GM21619 (cell line): ENCODE measurements at regions not wholly inside any gene's neighbourhood (a gene's known extent, or its start where the extent isn't known, plus 50 kb on each side); places are given as distances from the start of the nearest gene placed in this dataset.

Experiments used
- ATAC-seq: cut with Tn5 transposase; IDR thresholded peaks from one replicate; pipeline ENCODE4 v1.9.1; 2021; ENCODE audit not compliant: unreplicated experiment

- ATAC-seq = no peak
These were observed 351.1 kb downstream of the BUD13 start for GRCh38 chr11:116421529-116422185.

GRCh38 chr11:116420770-116421528, 351.8 kb downstream of the BUD13 start:
- ATAC-seq = no peak

- no peak for ATAC-seq
These were observed 352.8 kb downstream of the BUD13 start for GRCh38 chr11:116420030-116420429.

GRCh38 chr11:116418388-116419041, 354.3 kb downstream of the BUD13 start:
- ATAC-seq = no peak

- no peak for ATAC-seq
These were observed 355.9 kb downstream of the BUD13 start for GRCh38 chr11:116416852-116417251.

GRCh38 chr11:116415095-116415494, 357.7 kb downstream of the BUD13 start:
- no peak for ATAC-seq

- ATAC-seq = no peak
These were observed 358.4 kb downstream of the BUD13 start for GRCh38 chr11:116414357-116414880.

GRCh38 chr11:116413301-116414242, 359.2 kb downstream of the BUD13 start:
- ATAC-seq = no peak

GRCh38 chr11:116412118-116412889, 360.5 kb downstream of the BUD13 start:
- ATAC-seq = no peak

- ATAC-seq = no peak
These were observed 363.5 kb downstream of the BUD13 start for GRCh38 chr11:116409238-116409637.

GRCh38 chr11:116406042-116406441, 366.7 kb downstream of the BUD13 start:
- no peak for ATAC-seq

- no peak for ATAC-seq
These were observed 368.4 kb downstream of the BUD13 start for GRCh38 chr11:116404462-116404798.

GRCh38 chr11:116403794-116404461, 368.9 kb downstream of the BUD13 start:
- ATAC-seq = no peak

GRCh38 chr11:116400081-116400480, 372.7 kb downstream of the BUD13 start:
- no peak for ATAC-seq

- no peak for ATAC-seq
These were observed 375.1 kb downstream of the BUD13 start for GRCh38 chr11:116397602-116398084.

GRCh38 chr11:116396331-116396730, 376.5 kb downstream of the BUD13 start:
- no peak for ATAC-seq

- ATAC-seq = no peak
These were observed 378.8 kb downstream of the BUD13 start for GRCh38 chr11:116394022-116394421.

GRCh38 chr11:116390963-116391362, 381.8 kb downstream of the BUD13 start:
- ATAC-seq = no peak

GRCh38 chr11:116388146-116388545, 384.6 kb downstream of the BUD13 start:
- ATAC-seq = no peak
